ENCODE measurements at regions not wholly inside any gene's neighbourhood (a gene's known extent, or its start where the extent isn't known, plus 50 kb on each side); places are given as distances from the start of the nearest gene placed in this dataset.

GRCh38 chrX:130523460-130524394 is 121.9 kb downstream of the RBMX2 start:
- H2AK5ac ChIP-seq (ENCODE audit: low read depth, low read length), result no peak overlapping the region
- H2BK15ac ChIP-seq (ENCODE audit: low read length), result no peak overlapping the region
- peak overlapping the region in 1 of 4 experiments; percentile 30; a peak in 2 of 7 replicates for H3K9ac ChIP-seq (replicated peaks in 1 of 4; ENCODE audit: extremely low read depth in 1 of 4, low read depth in 3 of 4, low read length in 3 of 4)
- FAIRE-seq (peak; percentile 48), DNase-seq (ENCODE audit: low read depth in 1 of 2, low spot score in 2 of 2) (peak in 1 of 2 experiments; percentile 66)
- no peaks in the 10 kb centered on the region for H3K4me1 ChIP-seq (replicated peaks in 1 of 4; ENCODE audit: control insufficient read depth in 3 of 4, insufficient read depth in 4 of 4, low read length in 3 of 4)
- no peak overlapping the region for H3K23ac ChIP-seq (ENCODE audit: insufficient read length)
- H3K56ac ChIP-seq (replicated peaks; ENCODE audit: insufficient read length, low read depth, low read length), result no peak overlapping the region
- no peak overlapping the region for H3K18ac ChIP-seq (ENCODE audit: extremely low read depth, low read length)
- H3K4ac ChIP-seq (replicated peaks; ENCODE audit: insufficient read length, low read depth, low read length), result no peak overlapping the region
- no peaks in the 10 kb centered on the region for H3K36me3 ChIP-seq (ENCODE audit: control insufficient read depth in 2 of 4, insufficient read depth in 4 of 4, low read length in 3 of 4)
- 14% methylated on average over 40 of the region's 42 CpGs; no CpG with 5 or more reads in 1 of the 2 experiments for WGBS, 2 experiments (ENCODE audit: extremely low coverage in 1 of 2, insufficient coverage in 1 of 2, insufficient read length in 1 of 2, insufficient replicate concordance in 2 of 2, low coverage in 1 of 2, low lambda C conversion rate in 2 of 2, missing lambda C conversion rate in 1 of 2)
- no peaks in the 10 kb centered on the region for H4K20me1 ChIP-seq (replicated peaks in 1 of 2; ENCODE audit: control insufficient read depth in 1 of 2, insufficient read depth in 2 of 2, low read length in 2 of 2)
- H3K4me2 ChIP-seq (ENCODE audit: insufficient read depth in 1 of 2, low read depth in 2 of 2, low read length in 2 of 2), result peak overlapping the region; percentile 57 to 86
- no peak overlapping the region for H2BK5ac ChIP-seq (ENCODE audit: low read depth, low read length)
- no peaks in the 10 kb centered on the region for H3K23me2 ChIP-seq (ENCODE audit: low read depth, low read length)
- no peak overlapping the region for H3K27ac ChIP-seq (ENCODE audit: low read depth, low read length)
- H3K79me2 ChIP-seq (ENCODE audit: control insufficient read depth in 1 of 2, insufficient read depth in 2 of 2, low read length in 2 of 2), result no peaks in the 10 kb centered on the region
- no peaks in the 10 kb centered on the region for H3K9me3 ChIP-seq (ENCODE audit: insufficient read depth in 2 of 2, low read depth in 1 of 2, low read length in 1 of 2)
- H4K8ac ChIP-seq (ENCODE audit: extremely low read depth, insufficient read depth, low read length), result no peak overlapping the region
- ChIA-PET POLR2A (ENCODE audit: partially characterized antibody) (no interaction called here), CTCF (ENCODE audit: partially characterized antibody) (interaction anchor here (0.5 kb wide), 2 partner anchors 33 to 79 kb away, joined by 3 read pairs; no protein-coding TSS in a partner anchor)
- H2BK12ac ChIP-seq (ENCODE audit: low read depth, low read length), result no peak overlapping the region
- H4K5ac ChIP-seq (ENCODE audit: insufficient read length, low read depth, low read length), result no peak overlapping the region
- H2AFZ ChIP-seq (ENCODE audit: low read length), result no peak overlapping the region; the same call in 1 of the 2 replicates
- H2BK20ac ChIP-seq (ENCODE audit: low read length), result no peak overlapping the region
- peak overlapping the region; percentile 50 to 69 (median 56) for H3K4me3 ChIP-seq (ENCODE audit: extremely low read depth in 1 of 4, insufficient read depth in 2 of 4, low read depth in 3 of 4, low read length in 4 of 4)
- no peak overlapping the region for H3K14ac ChIP-seq (ENCODE audit: insufficient read length)
- no peaks in the 10 kb centered on the region for H3K27me3 ChIP-seq (replicated peaks in 1 of 4; ENCODE audit: control insufficient read depth in 3 of 4, extremely low read depth in 1 of 4, insufficient read depth in 3 of 4, low read length in 3 of 4)
- H3K79me1 ChIP-seq (ENCODE audit: low read depth, low read length), result no peaks in the 10 kb centered on the region
- H4K91ac ChIP-seq (replicated peaks; ENCODE audit: insufficient read length, low read length), result no peak overlapping the region
- no peak overlapping the region for H2BK120ac ChIP-seq (replicated peaks; ENCODE audit: low read depth, low read length)
- no peak for TF ChIP-seq HDAC6 (IDR thresholded peaks at IDR 0.05; ENCODE audit: low read depth, low read length)
- no peak for TF ChIP-seq ZNF274 (IDR thresholded peaks at IDR 0.05; ENCODE audit: borderline replicate concordance, extremely low read depth, low read length)
- no peak for TF ChIP-seq KDM5A (IDR thresholded peaks at IDR 0.05; ENCODE audit: low read length)
- no peak for TF ChIP-seq SAP30 (IDR thresholded peaks at IDR 0.05; ENCODE audit: insufficient read depth, insufficient replicate concordance, low read length)
- TF ChIP-seq SIN3A (conservative IDR thresholded peaks at IDR 0.05 in 1 of 2, IDR thresholded peaks at IDR 0.05 in 1 of 2; ENCODE audit: low read depth in 1 of 2, low read length in 2 of 2), result peak in 1 of 2 experiments; percentile 40; a peak in 1 of 4 replicates
- no peak for TF ChIP-seq CTBP2 (IDR thresholded peaks at IDR 0.05; ENCODE audit: borderline replicate concordance, insufficient read depth, insufficient read length, low read length)
- TF ChIP-seq KDM4A (IDR thresholded peaks at IDR 0.05; ENCODE audit: low read depth, low read length, severe bottlenecking), result peak; percentile 48
- TF ChIP-seq CREB1 (IDR thresholded peaks at IDR 0.05), result peak; percentile 50; the same call in 1 of the 2 replicates
- no peak for TF ChIP-seq GABPA (IDR thresholded peaks at IDR 0.05; ENCODE audit: borderline replicate concordance, insufficient read depth, low read length)
- no peak for TF ChIP-seq RBBP5 (IDR thresholded peaks at IDR 0.05; ENCODE audit: borderline replicate concordance, low read depth, low read length)
- no peak for TF ChIP-seq PHF8 (conservative IDR thresholded peaks at IDR 0.05; ENCODE audit: low read depth, low read length)
